Memory B cell (primary cell): ENCODE measurements at regions not wholly inside any gene's neighbourhood (a gene's known extent, or its start where the extent isn't known, plus 50 kb on each side); places are given as distances from the start of the nearest gene placed in this dataset.
"Not testable (repeated sequence)": the region's sequence is repeated elsewhere in the genome, so short reads cannot be mapped to it uniquely, and the experiment has no call there.

ENCODE experiments used
- ATAC-seq: fragments of 150-1000 bp; cut with Tn5 transposase; 2 replicates; pipeline ENCODE4 v1.10.0; 2021; ENCODE audit warnings: low read depth, mild to moderate bottlenecking, moderate library complexity
- DNase-seq, 2 donors: peaks; one replicate each; pipeline ENCODE4 v3.0.0; 2022; ENCODE audit warnings: low spot score in 2 of 2
- H3K27ac Mint-ChIP-seq: one replicate; pipeline ENCODE4 v1.8.0; 2022; ENCODE audit warnings: mild to moderate bottlenecking, moderate library complexity, mixed read lengths
- H3K27me3 Mint-ChIP-seq: one replicate; pipeline ENCODE4 v1.8.0; 2022; ENCODE audit warnings: mixed read lengths
- H3K36me3 Mint-ChIP-seq: one replicate; pipeline ENCODE4 v1.8.0; 2022; ENCODE audit warnings: mild to moderate bottlenecking, mixed read lengths
- H3K4me1 Mint-ChIP-seq: one replicate; pipeline ENCODE4 v1.8.0; 2022; ENCODE audit warnings: mixed read lengths
- H3K4me3 Mint-ChIP-seq: one replicate; pipeline ENCODE4 v1.8.0; 2022; ENCODE audit warnings: mild to moderate bottlenecking, moderate library complexity, mixed read lengths
- H3K9me3 Mint-ChIP-seq: one replicate; pipeline ENCODE4 v1.8.0; 2022; ENCODE audit warnings: mixed read lengths

DNA sequence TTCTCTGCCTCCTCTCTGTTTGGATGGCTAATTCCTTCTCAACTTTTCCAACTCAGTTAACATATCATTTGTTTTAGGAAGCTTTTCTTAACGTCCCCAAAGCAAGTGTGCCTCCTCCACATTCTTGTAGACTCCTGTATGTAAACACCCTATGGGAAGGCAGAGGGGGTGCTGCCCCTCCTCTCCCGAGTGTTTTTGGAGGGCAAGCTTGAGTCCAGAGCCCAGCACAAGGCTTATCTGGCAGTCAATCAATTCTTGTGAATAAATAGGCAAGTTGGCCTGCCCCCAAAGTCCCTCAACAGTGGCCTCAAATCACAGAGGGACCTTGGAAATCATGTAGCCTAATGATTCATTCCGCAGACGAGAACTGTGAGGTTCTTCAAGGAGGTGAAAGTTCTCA, 305.6 kb downstream of the RPS24 start:
- ATAC-seq (no peak), DNase-seq (no peak)
- Mint-ChIP-seq H3K27ac (no peak overlapping the region), H3K27me3 (peaks cover 7% of the 10 kb centered on the region), H3K9me3 (no peaks in the 10 kb centered on the region), H3K4me3 (no peak overlapping the region), H3K36me3 (no peaks in the 10 kb centered on the region), H3K4me1 (no peaks in the 10 kb centered on the region)

DNA sequence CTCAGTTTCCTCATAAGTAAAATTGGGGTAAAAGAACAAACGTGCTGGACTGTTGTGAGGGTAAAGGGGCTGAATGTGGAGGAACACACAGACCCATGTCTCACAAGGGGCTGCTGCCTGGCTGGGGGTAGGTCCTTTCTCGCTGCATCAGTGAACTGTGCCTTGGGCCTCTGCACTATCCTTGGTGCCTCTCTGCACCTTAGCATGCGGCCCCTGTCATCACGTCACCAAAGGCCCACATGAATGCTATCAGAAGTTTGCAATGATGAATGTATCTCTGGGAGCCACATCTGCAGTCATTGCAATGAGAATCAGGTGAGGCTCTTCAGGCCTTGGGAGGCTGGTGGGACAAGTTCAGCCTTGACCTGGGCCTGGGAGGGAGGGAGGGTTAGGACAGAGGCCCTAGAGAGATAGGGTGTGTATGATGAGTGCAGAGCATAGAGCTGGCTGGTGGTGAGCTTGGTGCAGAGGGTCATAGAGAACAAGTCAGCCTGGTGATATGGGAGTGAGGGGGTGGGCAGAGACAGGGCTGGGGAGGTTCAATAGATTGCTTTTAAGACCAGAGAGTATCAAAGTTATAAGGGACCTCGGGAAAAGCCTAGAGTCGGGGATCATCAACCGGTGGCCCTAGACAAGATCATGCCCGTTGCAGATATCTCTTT, 308.4 kb downstream of the RPS24 start:
- Mint-ChIP-seq H3K27ac (no peak overlapping the region), H3K36me3 (no peaks in the 10 kb centered on the region), H3K4me3 (no peak overlapping the region), H3K9me3 (no peaks in the 10 kb centered on the region), H3K27me3 (peaks cover 5% of the 10 kb centered on the region), H3K4me1 (no peaks in the 10 kb centered on the region)
- no peak for DNase-seq
- no peak for ATAC-seq

DNA sequence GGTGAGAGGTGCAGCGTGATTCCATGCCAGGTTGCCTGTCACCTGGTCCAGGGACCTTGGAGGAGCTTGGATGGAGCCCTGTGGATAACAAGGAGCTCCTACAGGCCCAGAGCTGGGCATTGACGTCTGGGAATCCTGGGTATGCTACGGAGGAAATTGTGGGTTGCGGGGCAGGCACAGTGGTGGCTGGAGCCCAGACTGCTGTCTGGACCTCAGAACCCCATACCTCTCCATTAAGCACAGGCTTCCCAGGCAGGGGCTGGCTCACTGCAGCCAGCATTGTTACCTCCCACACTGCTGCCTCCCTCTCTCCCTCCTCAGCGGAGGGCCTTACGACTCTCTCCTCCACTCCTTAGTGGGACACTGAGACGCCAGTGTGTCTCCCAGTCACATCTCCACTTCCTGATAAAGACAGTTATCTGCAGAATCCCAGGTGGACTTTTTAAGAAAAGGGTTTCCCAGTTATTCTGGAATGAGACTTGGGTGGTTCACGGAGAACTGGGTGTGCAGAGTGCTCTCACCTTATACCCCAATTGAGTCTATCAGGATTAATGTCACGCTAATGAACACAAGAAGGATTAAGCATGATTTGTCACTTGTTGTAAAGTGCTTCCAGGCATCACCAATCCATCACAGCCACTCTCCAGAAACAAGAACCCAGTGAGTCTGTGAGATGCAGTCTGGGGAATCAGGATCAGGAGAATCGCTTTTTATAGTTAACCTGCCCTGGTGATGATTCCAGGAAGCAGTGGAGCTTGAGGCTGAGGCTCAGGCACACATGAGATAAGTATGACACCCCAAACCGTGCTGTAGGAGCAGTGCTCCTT, 309.4 kb downstream of the RPS24 start:
- no peak for ATAC-seq
- H3K9me3 Mint-ChIP-seq = no peaks in the 10 kb centered on the region
- H3K4me3 Mint-ChIP-seq = no peak overlapping the region
- no peak overlapping the region for H3K27ac Mint-ChIP-seq
- H3K36me3 Mint-ChIP-seq = no peaks in the 10 kb centered on the region
- no peaks in the 10 kb centered on the region for H3K4me1 Mint-ChIP-seq
- peaks cover 5% of the 10 kb centered on the region for H3K27me3 Mint-ChIP-seq
- DNase-seq = no peak

DNA sequence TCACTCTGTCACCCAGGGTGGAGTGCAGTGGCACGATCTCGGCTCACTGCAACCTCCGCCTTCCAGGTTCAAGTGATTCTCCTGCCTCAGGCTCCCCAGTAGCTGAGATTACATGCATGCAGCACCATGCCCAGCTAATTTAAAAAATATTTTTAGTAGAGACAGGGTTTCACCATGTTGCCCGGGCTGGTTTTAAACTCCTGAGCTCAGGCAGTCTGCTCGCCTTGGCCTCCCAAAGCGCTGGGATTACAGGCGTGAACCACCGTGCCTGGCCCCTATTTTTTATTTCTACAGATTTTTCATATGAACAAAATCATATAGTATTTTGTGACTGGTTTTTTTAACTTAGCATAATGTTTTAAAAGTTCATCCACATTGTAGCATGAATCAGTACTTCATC, 310.6 kb downstream of the RPS24 start:
- not testable (repeated sequence) for ATAC-seq, H3K4me3 Mint-ChIP-seq, H3K9me3 Mint-ChIP-seq, H3K36me3 Mint-ChIP-seq, H3K4me1 Mint-ChIP-seq, DNase-seq, H3K27me3 Mint-ChIP-seq, H3K27ac Mint-ChIP-seq

DNA sequence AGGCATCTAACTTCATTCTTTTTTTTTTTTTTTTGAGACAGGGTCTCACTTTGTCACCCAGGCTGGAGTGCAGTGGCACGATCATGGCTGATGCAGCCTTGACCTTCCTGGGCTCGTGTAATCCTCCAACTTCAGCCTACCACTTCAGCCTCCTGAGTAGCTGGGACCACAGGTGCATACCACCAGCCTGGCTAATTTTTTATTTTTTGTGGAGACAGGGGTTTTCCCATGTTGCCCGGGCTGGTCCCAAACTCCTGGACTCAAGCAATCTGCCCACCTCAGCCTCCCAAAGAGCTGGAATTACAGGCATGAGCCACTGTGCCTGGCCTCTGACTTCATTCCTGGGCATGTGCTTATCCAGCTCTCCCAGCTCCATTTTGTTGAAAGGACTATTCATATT, 311.9 kb downstream of the RPS24 start:
- H3K27me3 Mint-ChIP-seq, DNase-seq, H3K36me3 Mint-ChIP-seq, H3K4me3 Mint-ChIP-seq, ATAC-seq, H3K9me3 Mint-ChIP-seq, H3K27ac Mint-ChIP-seq, H3K4me1 Mint-ChIP-seq: not testable (repeated sequence)

DNA sequence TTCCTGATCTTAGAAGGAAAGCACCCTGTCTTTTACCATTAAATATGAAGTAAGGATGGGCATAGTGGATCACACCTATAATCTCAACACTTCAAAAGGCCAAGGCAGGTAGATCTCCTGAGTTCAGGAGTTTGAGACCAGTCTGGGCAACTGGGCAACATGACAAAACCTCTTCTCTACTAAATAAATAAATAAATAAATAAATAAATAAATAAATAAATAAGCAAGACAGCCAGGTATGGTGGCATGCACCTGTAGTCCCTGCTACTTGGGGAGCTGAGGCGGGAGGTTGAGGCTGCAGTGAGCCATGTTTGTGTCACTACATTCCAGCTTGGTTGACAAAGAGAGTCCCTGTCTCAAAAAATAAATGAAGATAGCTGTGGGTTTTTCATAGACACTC, 313.1 kb downstream of the RPS24 start:
- Mint-ChIP-seq H3K36me3 (no peaks in the 10 kb centered on the region), H3K9me3 (no peaks in the 10 kb centered on the region), H3K27me3 (peaks cover 10% of the 10 kb centered on the region), H3K4me3 (no peak overlapping the region), H3K27ac (no peak overlapping the region), H3K4me1 (no peaks in the 10 kb centered on the region)
- ATAC-seq (no peak), DNase-seq (no peak)

DNA sequence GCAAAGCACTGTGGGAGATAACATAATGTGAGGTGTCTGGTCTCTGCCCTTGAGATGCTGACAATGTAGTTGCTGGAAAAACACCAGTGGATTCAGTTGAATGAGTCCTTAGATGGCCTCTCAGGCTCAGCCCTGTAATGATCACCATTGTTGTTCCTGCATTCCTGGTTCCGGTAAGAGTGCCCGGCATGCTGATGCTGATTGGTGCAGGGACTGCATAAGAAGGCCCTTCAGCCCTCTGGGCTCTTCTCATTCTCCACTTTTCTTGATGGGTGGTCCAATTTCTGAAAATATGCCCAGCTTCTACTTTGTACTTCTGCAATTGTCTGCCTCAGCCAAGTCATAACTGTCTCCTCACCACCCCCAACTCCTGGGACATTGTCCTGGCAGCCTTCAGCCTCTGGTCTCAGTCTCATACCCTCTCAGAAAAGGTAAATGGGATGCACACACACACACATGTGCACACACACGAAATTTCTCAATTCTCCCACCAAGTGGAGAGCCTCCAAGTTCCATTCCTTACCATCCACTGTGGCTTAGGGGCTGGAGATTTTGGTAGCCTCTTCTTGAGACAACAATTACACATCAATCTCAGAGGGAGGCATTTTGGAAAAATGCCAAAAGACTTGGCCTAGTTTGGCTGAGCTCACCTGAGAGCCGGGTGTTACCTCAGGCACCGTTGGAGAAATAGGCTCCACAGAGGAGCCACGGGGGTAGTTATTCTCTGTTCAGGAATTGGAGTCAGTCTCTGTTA, 314.9 kb downstream of the RPS24 start:
- no peak overlapping the region for H3K4me3 Mint-ChIP-seq
- no peaks in the 10 kb centered on the region for H3K4me1 Mint-ChIP-seq
- no peaks in the 10 kb centered on the region for H3K9me3 Mint-ChIP-seq
- H3K27me3 Mint-ChIP-seq = peaks cover 15% of the 10 kb centered on the region
- ATAC-seq (no peak), DNase-seq (no peak)
- no peaks in the 10 kb centered on the region for H3K36me3 Mint-ChIP-seq
- H3K27ac Mint-ChIP-seq = no peak overlapping the region

DNA sequence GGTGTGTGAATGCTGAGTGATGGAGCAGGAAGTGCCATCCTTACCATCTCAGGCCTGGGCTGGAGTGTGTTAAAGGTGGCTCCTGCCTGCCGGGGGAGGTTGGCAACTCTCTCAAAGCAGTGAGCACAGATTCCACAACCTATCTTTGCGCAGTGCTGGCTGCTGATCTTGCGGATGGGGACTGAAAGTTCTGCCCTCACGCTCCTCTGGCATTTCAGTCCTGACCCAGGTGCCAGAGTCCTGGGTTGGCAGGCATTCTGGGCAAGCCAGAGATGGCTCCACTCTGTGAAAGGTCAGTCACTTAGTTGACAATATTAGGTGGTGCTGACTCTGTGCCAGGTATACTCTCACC, 315.5 kb downstream of the RPS24 start:
- Mint-ChIP-seq H3K27me3 (peaks cover 15% of the 10 kb centered on the region), H3K4me3 (no peak overlapping the region), H3K4me1 (no peaks in the 10 kb centered on the region), H3K9me3 (no peaks in the 10 kb centered on the region), H3K27ac (no peak overlapping the region), H3K36me3 (no peaks in the 10 kb centered on the region)
- DNase-seq (no peak), ATAC-seq (no peak)

DNA sequence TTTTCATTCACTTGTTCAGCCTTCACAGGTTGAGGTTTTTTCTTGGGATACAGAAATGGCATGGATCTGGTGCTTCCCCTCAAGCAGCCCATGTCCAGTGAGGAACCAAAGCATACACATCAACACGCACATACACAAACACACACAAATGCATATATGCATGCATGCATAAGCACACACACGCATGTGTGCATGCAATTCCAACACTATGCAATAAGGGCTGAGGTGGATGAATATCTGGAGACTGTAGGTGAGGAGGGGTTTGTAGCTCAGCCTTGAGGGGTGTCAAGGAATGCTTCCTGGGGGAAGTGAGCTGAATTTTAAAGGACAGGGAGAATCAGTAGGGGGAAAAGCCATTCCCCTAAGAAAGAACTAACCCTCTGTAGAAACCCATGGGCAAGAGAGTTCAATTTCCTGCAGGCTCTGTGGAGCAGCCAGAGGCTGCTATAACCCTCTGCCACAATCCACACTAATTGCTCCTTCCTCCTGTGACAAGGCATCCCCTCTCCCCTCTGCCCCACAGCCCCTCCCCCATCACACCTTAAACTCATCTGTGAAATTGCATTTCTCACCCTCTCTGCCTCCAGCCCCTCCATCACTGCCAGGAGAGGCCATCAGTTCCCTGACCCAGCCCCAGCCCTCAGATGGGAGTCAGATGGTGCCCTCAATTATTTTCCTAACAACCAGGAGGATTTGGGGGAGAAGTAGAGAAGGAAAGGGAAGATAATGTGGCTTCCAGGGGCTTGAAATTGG, 316.4 kb downstream of the RPS24 start:
- Mint-ChIP-seq H3K36me3 (no peaks in the 10 kb centered on the region), H3K4me3 (no peak overlapping the region), H3K9me3 (no peaks in the 10 kb centered on the region), H3K27ac (no peak overlapping the region), H3K27me3 (peaks cover 15% of the 10 kb centered on the region), H3K4me1 (no peaks in the 10 kb centered on the region)
- DNase-seq = no peak
- no peak for ATAC-seq

DNA sequence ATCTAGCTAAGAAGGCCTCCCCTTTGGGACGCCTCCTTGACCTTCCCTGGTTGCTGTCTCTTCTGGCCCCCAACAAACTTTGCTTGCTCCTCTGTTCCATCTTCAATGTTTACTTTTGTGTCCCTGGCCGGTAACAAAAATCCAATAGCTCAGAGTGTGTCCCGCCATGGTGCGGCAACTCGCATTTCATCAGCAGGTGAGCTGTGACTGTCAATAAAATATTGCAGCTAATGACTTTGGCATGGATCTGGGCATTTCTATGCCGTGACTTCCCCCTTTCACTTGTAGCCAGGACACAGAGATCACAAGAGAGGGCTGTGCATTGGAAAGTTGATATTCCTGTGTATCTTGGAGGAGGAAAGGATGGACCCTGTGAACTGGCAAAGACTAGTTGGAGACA, 317.6 kb downstream of the RPS24 start:
- H3K27me3 Mint-ChIP-seq = peaks cover 15% of the 10 kb centered on the region
- H3K9me3 Mint-ChIP-seq = no peaks in the 10 kb centered on the region
- DNase-seq = no peak
- no peaks in the 10 kb centered on the region for H3K36me3 Mint-ChIP-seq
- H3K4me3 Mint-ChIP-seq = no peak overlapping the region
- no peaks in the 10 kb centered on the region for H3K4me1 Mint-ChIP-seq
- ATAC-seq = no peak
- no peak overlapping the region for H3K27ac Mint-ChIP-seq

DNA sequence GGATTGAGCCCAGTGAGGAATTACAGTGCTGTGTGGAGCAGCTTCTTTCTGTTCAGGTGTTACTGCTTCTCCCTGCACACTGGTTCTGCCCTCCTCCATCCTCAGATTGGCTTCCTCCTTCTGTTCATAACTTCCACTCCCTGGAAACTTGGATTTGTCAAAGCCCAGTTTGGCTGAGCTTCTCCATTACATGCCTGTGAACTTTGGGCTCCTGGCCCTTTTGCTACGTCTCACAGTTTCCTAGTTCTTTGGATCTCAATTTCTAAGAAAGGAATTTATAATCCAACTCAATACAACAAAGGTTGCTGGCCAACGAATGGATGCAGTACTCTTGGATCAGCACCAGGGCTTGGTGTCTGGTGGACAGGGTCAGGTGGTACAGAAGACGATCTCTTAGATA, 318.1 kb downstream of the RPS24 start:
- Mint-ChIP-seq H3K4me1 (no peaks in the 10 kb centered on the region), H3K9me3 (no peaks in the 10 kb centered on the region), H3K27me3 (peaks cover 15% of the 10 kb centered on the region), H3K4me3 (no peak overlapping the region), H3K27ac (no peak overlapping the region), H3K36me3 (no peaks in the 10 kb centered on the region)
- DNase-seq = no peak
- ATAC-seq = no peak

DNA sequence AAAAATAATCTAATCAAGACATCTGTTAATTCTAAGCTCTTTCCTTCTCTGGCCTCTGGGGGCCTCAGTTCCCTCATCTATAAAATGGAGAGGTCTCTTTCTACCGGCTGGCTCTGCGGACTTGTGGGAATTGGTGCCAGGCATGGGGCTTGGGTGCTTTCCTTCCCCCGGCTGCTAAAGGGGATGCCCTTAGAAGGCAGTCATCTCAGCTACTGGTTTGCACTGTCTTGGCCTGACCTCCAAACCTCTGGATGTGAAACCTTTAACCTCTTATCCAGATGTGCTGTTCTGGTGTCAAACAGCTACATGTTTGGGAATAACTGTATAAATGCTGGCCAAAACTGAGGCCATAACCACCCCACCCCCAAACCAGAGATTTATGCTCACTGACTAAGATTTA, 320.0 kb downstream of the RPS24 start:
- H3K27ac Mint-ChIP-seq = no peak overlapping the region
- peaks cover 17% of the 10 kb centered on the region for H3K27me3 Mint-ChIP-seq
- no peaks in the 10 kb centered on the region for H3K36me3 Mint-ChIP-seq
- DNase-seq (no peak), ATAC-seq (no peak)
- no peak overlapping the region for H3K4me3 Mint-ChIP-seq
- H3K9me3 Mint-ChIP-seq = no peaks in the 10 kb centered on the region
- no peaks in the 10 kb centered on the region for H3K4me1 Mint-ChIP-seq

DNA sequence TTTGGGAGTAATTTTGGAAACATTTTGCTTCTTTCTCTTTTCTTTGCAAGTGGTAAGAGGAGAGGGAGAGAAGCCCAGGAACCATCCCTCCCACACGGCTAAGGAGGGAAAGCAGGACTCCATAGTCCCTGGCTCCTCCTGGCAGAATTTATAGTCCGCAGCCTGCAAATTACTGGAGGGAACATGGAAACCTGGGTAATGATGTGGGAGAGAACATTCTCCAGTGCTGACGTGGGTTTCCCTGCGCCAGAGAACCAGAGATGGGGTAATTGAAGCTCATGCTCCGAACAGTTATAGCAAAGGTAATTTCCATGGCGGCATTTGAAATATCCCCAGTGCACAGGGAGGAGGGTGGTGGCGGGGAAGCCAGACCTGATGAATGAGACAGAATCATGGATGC, 320.4 kb downstream of the RPS24 start:
- ATAC-seq (no peak), DNase-seq (no peak)
- Mint-ChIP-seq H3K36me3 (no peaks in the 10 kb centered on the region), H3K4me3 (no peak overlapping the region), H3K4me1 (no peaks in the 10 kb centered on the region), H3K27me3 (peaks cover 17% of the 10 kb centered on the region), H3K9me3 (no peaks in the 10 kb centered on the region), H3K27ac (no peak overlapping the region)

DNA sequence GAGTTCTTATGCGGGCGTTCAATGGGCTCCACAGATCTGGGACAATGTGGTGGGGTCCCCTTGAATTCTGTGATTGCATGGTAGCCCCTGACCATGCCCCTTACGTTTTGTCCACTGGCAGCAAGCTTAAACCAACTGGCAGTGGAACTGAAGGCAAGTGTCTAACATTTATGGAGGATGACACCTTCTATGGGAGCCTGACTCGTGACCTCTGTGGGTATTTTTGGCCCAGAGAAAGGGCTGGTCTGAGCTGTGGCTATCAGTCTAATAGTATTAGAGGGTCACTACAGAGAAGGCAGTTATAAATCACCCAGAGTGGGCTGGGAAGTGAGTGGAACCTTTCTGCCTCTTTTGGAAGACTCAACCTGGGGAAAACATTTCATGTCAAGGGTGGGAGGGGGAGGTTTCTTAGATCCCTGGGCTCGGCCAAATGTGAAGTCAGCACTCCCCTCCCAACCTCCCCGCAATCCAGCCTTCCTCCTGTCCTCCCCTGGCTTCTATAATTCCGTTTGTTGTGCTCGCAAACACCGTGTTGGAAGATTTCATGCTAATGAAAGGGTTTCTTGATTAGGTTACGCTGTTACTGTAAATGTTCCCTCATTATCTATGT, 322.7 kb downstream of the RPS24 start:
- H3K27me3 Mint-ChIP-seq = peaks cover 7% of the 10 kb centered on the region
- no peak for DNase-seq

More for the DNA sequence above, 322.7 kb downstream of the RPS24 start:
- H3K36me3 Mint-ChIP-seq = no peaks in the 10 kb centered on the region
- no peaks in the 10 kb centered on the region for H3K9me3 Mint-ChIP-seq
- H3K4me1 Mint-ChIP-seq = no peaks in the 10 kb centered on the region
- no peak overlapping the region for H3K27ac Mint-ChIP-seq
- ATAC-seq = no peak
- H3K4me3 Mint-ChIP-seq = no peak overlapping the region
